Uterus (tissue), 2 donors: ENCODE measurements at regions not wholly inside any gene's neighbourhood (a gene's known extent, or its start where the extent isn't known, plus 50 kb on each side); places are given as distances from the start of the nearest gene placed in this dataset.

Source experiments
- CTCF ChIP-seq, 4 experiments: fragments of 200-600 bp in 2 of 4; fragments of 450-650 bp in 2 of 4; sonication (generic) in 2 of 4; IDR thresholded peaks; one replicate each; pipeline ENCODE4 v1.5.1; 2016 to 2019; ENCODE audit warnings: antibody characterized with exemption in 4 of 4, mild to moderate bottlenecking in 2 of 4, moderate library complexity in 1 of 4
- POLR2A ChIP-seq, 2 donors: fragments of 450-650 bp; IDR thresholded peaks; one replicate each; pipeline ENCODE4 v1.6.1; 2016; ENCODE audit warnings: antibody characterized with exemption in 2 of 2, mild to moderate bottlenecking in 1 of 2, moderate library complexity in 1 of 2

- TF ChIP-seq POLR2A (IDR thresholded peaks at IDR 0.05) (no peak), CTCF (IDR thresholded peaks at IDR 0.05) (no peak)
Observed at GRCh38 chr2:181832015-181832414, 59.5 kb upstream of the ITPRID2 start.
